ENCODE measurements at regions not wholly inside any gene's neighbourhood (a gene's known extent, or its start where the extent isn't known, plus 50 kb on each side); places are given as distances from the start of the nearest gene placed in this dataset.
"Not testable (repeated sequence)": the region's sequence is repeated elsewhere in the genome, so short reads cannot be mapped to it uniquely, and the experiment has no call there.

DNA sequence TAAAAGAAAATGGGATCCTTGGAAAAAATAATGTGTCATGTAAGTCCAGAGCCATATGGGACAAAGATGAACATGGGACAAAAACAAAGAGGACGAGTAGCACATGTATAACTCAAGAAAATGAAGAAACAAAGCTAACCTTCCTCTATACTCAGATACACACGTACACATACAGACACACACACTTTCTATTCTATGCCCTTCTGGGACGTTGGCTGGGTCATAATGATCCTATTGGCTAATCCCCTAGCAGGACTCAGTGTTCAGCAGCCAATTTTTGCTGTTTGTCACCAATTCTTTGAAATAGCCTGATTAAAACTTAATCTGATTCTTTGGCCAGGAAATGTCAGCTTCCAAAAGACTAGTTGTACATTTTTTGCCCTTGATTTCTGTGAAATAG lies 189.4 kb upstream of the FOXG1 start:
- DNase-seq: no peak

DNA sequence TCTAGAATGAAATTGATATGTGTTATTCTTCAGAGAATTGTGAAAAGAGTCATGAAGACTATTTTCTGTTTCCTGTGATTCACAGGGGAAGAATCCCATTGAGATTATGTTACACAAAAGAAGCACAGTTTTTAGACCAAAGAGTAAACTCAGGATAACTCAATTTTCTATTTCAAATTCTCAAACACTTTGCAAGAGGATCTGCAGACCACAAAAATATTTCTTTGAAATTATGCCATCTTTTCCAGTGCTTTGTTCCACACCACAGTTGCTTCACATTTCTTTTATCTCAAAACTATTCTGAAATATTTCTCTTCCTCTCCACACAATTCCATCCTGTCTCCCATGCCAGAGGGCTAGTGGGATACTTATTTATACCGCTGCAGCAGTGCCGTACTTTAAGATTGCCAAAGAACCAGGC lies 188.9 kb upstream of the FOXG1 start:
- no peak for DNase-seq

- DNase-seq: no peak
These were observed 181.6 kb upstream of the FOXG1 start for GRCh38 chr14:28584951-28585350.

DNA sequence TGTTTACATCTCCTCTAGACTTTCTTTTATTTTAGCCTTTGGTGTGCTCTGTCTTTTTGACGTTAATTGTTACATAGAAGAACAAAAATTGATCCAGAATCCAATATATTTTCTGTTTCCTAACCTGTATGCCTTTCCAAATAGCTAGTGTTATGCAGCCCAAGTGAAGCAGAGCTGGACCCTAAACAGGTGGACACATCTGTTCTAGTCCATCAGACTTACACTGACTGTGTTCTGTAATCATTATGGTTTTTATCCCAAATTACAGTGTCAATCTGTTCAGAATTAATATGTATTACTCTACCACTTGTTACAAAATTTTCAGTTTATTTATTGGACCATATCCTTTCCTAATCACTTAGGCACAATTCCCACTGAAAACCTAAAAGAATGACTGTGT lies 176.8 kb upstream of the FOXG1 start:
- no peak for DNase-seq

GRCh38 chr14:28596391-28596790 lies 170.2 kb upstream of the FOXG1 start:
- DNase-seq: no peak

- DNase-seq: no peak
These were observed 167.4 kb upstream of the FOXG1 start for GRCh38 chr14:28599191-28599590.

GRCh38 chr14:28599605-28600004 lies 167.0 kb upstream of the FOXG1 start:
- no peak for DNase-seq

DNA sequence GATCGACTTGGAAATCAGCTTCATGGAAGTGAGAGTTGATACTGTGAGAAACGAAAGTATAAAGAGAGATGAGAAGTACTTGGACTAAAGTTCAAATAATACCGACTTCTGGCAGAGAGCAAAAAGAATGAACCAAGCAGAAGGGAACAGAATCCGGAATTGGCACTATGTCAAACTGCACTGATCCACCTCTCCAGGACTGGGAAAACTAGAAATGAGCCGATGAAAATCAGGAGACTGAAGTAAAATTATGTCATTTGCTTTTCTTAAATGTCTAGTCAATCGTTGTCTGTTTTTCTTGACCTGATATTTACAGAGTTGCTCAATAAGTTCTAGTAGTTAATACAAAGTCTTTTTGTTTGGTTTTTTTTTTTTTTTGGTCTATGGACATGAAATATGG lies 163.0 kb upstream of the FOXG1 start:
- no peak for DNase-seq

- no peak for DNase-seq
These were observed 158.9 kb upstream of the FOXG1 start for GRCh38 chr14:28607661-28608060.

DNA sequence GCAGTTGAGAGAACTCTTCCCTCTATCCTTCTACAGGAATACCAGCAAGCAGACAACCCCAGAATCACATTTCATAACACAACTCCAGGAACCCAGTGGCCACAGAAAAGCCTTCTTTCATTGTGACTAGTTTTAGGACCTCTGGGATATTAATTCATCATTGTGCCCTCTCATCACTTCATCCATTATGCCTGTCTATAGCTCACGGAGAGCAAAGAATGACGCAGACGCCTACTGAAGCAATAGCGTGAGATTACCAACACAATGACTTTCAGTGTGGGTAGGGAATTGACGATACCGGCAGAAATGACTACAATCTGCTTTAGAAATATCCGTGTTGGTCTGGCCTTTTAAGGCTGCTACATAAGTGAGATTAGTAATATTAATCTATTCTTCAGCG lies 158.1 kb upstream of the FOXG1 start:
- no peak for DNase-seq

- DNase-seq: peak; percentile 62
These were observed 157.4 kb upstream of the FOXG1 start for GRCh38 chr14:28608851-28609828.

- no peak for DNase-seq
These were observed 154.2 kb upstream of the FOXG1 start for GRCh38 chr14:28612414-28612813.

- no peak for DNase-seq
These were observed 153.1 kb upstream of the FOXG1 start for GRCh38 chr14:28613532-28613931.

GRCh38 chr14:28626780-28627179 lies 139.8 kb upstream of the FOXG1 start:
- DNase-seq: no peak

DNA sequence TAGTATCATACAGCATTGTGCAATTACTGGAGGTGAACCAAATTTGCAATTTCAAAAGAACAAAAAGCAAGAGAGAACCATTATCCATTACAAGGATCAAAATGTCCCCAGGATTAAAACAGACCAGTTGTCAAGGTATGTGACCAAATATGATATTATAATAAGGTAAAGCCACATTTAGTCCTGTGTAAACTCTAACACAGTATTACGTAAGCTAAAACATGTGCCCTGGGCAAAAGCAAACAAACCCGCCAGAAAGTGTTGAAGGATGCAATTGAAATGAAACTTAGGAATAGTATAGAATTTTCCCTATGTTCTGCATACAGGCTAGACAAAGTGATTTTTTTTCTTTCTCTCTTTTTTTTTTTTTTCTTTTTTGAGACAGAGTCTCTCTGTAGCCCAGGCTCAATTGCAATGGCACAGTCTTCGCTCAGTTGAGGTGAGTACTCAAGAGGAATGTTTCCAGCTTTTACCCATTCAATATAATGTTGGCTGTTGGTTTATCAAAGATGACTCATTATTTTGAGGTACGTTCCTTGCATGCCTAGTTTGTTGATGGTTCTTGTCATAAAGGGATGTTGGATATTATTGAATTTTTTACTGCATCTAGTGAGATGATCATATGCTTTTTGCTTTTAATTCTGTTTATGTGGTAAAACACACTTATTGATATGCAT lies 137.1 kb upstream of the FOXG1 start:
- DNase-seq: no peak

- DNase-seq: no peak
These were observed 136.5 kb upstream of the FOXG1 start for GRCh38 chr14:28630100-28630499.

- peak; percentile 49 for DNase-seq
These were observed 131.2 kb upstream of the FOXG1 start for GRCh38 chr14:28635387-28635786.

DNA sequence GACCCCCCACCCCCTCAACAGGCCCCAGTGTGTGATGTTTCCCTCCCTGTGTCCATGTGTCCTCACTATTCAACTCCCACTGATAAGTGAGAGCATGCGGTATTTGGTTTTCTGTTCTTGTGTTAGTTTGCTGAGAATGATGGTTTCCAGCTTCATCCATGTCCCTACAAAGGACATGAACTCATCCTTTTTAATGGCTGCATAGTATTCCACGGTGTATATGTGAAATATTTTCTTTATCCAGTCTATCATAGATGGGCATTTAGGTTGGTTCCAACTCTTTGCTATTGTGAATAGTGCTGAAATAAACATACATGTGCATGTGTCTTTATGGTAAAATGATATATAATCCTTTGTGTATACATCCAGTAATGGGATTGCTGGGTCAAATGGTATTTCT lies 130.8 kb upstream of the FOXG1 start:
- not testable (repeated sequence) for DNase-seq

- DNase-seq: not testable (repeated sequence)
These were observed 125.4 kb upstream of the FOXG1 start for GRCh38 chr14:28641189-28641588.

DNA sequence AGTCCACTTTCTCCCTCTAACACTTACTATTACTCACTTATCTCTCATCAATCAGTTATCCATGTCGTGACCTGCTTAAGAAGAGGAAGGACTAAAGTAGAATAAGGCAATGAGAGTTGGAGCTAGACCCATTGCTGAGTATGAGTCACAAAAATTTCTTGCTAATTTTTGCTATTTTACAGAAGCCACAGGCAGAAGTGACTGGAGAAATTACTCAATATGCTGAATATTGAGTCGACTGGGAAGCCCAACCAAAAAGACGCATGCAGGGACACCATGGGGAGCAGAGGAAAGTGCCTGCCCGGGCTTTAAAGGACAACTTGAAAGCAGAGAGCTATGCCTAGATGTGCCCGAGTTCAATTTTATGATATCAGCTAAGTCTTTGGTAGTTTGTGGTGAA lies 115.4 kb upstream of the FOXG1 start:
- no peak for DNase-seq

- DNase-seq: no peak
These were observed 113.8 kb upstream of the FOXG1 start for GRCh38 chr14:28652782-28653181.

DNA sequence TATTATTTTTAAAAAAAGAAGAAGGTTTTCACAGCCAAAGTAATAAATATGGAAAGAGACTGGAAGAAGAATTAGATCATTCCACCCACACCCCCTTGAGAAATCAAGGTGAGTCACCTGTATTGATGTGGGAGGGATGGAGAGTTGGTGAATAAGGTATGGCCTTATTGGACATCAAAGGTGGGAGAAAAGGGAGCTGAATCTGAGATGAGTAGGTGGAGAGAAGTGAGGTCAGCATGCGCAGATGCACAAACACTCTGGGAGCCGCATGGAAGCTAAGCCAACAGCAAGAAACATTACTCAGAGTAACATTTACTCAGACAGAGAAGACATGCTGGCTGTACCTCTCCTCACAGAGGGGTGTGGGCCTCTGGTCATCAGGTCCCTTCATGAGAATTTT lies 113.1 kb upstream of the FOXG1 start:
- DNase-seq: no peak

- DNase-seq: no peak
These were observed 109.8 kb upstream of the FOXG1 start for GRCh38 chr14:28656704-28657255.
